ENCODE measurements at regions not wholly inside any gene's neighbourhood (a gene's known extent, or its start where the extent isn't known, plus 50 kb on each side); places are given as distances from the start of the nearest gene placed in this dataset.

GRCh38 chr4:79027656-79028055 lies 88.4 kb upstream of the PAQR3 start:
- Histone ChIP-seq H3K27ac (ENCODE audit: low read length) (no peak overlapping the region), H3K27me3 (ENCODE audit: insufficient read depth, low read length, poor library complexity) (no peaks in the 10 kb centered on the region)

GRCh38 chr4:79025170-79025569 lies 85.9 kb upstream of the PAQR3 start:
- H3K9ac ChIP-seq (ENCODE audit: low read depth, low read length), result no peak overlapping the region
- H3K79me2 ChIP-seq (ENCODE audit: insufficient read depth, low read length), result no peaks in the 10 kb centered on the region
- no peak for DNase-seq
- no peaks in the 10 kb centered on the region for H3K36me3 ChIP-seq (ENCODE audit: insufficient read depth, low read length)
- no peaks in the 10 kb centered on the region for H3K27me3 ChIP-seq (ENCODE audit: insufficient read depth, low read length, poor library complexity)
- H2AFZ ChIP-seq (ENCODE audit: low read depth, low read length), result no peak overlapping the region
- no peak for TF ChIP-seq EZH2 (IDR thresholded peaks at IDR 0.05; ENCODE audit: borderline replicate concordance, low read depth, low read length, severe bottlenecking)
- TF ChIP-seq CTCF (IDR thresholded peaks at IDR 0.05; ENCODE audit: borderline replicate concordance, extremely low read depth, low read length, poor library complexity, severe bottlenecking), result no peak
- ATAC-seq (ENCODE audit: insufficient read depth, low read depth), result no peak
- no peak overlapping the region for H3K4me2 ChIP-seq (ENCODE audit: insufficient read depth, low read length)
- H3K4me3 ChIP-seq (ENCODE audit: low read depth in 1 of 2, low read length in 2 of 2), result no peak overlapping the region
- H4K20me1 ChIP-seq (ENCODE audit: insufficient read depth, low read length), result no peaks in the 10 kb centered on the region
- no peak overlapping the region for H3K27ac ChIP-seq (ENCODE audit: low read length)
- no peaks in the 10 kb centered on the region for H3K4me1 ChIP-seq (ENCODE audit: insufficient read depth, low read length)
- H3K9me3 ChIP-seq (ENCODE audit: insufficient read depth, low read length, severe bottlenecking), result no peaks in the 10 kb centered on the region

More at GRCh38 chr4:79027656-79028055, 88.4 kb upstream of the PAQR3 start:
- Histone ChIP-seq H4K20me1 (ENCODE audit: insufficient read depth, low read length) (no peaks in the 10 kb centered on the region), H3K36me3 (ENCODE audit: insufficient read depth, low read length) (no peaks in the 10 kb centered on the region), H2AFZ (ENCODE audit: low read depth, low read length) (no peak overlapping the region), H3K4me2 (ENCODE audit: insufficient read depth, low read length) (no peak overlapping the region), H3K79me2 (ENCODE audit: insufficient read depth, low read length) (no peaks in the 10 kb centered on the region), H3K9me3 (ENCODE audit: insufficient read depth, low read length, severe bottlenecking) (no peaks in the 10 kb centered on the region), H3K4me1 (ENCODE audit: insufficient read depth, low read length) (no peaks in the 10 kb centered on the region), H3K4me3 (ENCODE audit: low read depth in 1 of 2, low read length in 2 of 2) (no peak overlapping the region), H3K9ac (ENCODE audit: low read depth, low read length) (no peak overlapping the region)
- no peak for DNase-seq
- no peak for ATAC-seq (ENCODE audit: insufficient read depth, low read depth)
- no peak for TF ChIP-seq EZH2 (IDR thresholded peaks at IDR 0.05; ENCODE audit: borderline replicate concordance, low read depth, low read length, severe bottlenecking)
- no peak for TF ChIP-seq CTCF (IDR thresholded peaks at IDR 0.05; ENCODE audit: borderline replicate concordance, extremely low read depth, low read length, poor library complexity, severe bottlenecking)

GRCh38 chr4:79023799-79024770 lies 84.8 kb upstream of the PAQR3 start:
- Histone ChIP-seq H3K36me3 (ENCODE audit: insufficient read depth, low read length) (no peaks in the 10 kb centered on the region), H3K4me2 (ENCODE audit: insufficient read depth, low read length) (no peak overlapping the region), H3K4me3 (ENCODE audit: low read depth in 1 of 2, low read length in 2 of 2) (no peak overlapping the region), H3K27me3 (ENCODE audit: insufficient read depth, low read length, poor library complexity) (no peaks in the 10 kb centered on the region), H2AFZ (ENCODE audit: low read depth, low read length) (no peak overlapping the region), H3K27ac (ENCODE audit: low read length) (no peak overlapping the region), H3K4me1 (ENCODE audit: insufficient read depth, low read length) (no peaks in the 10 kb centered on the region), H3K79me2 (ENCODE audit: insufficient read depth, low read length) (no peaks in the 10 kb centered on the region), H4K20me1 (ENCODE audit: insufficient read depth, low read length) (no peaks in the 10 kb centered on the region), H3K9ac (ENCODE audit: low read depth, low read length) (no peak overlapping the region), H3K9me3 (ENCODE audit: insufficient read depth, low read length, severe bottlenecking) (no peaks in the 10 kb centered on the region)
- no peak for DNase-seq
- TF ChIP-seq CTCF (IDR thresholded peaks at IDR 0.05; ENCODE audit: borderline replicate concordance, extremely low read depth, low read length, poor library complexity, severe bottlenecking), result no peak
- no peak for TF ChIP-seq EZH2 (IDR thresholded peaks at IDR 0.05; ENCODE audit: borderline replicate concordance, low read depth, low read length, severe bottlenecking)
- no peak for ATAC-seq (ENCODE audit: insufficient read depth, low read depth)

All from DND-41 (cell line).